Activated effector memory CD4-positive, alpha-beta T cell treated with anti-CD3 and anti-CD28 coated beads, Interleukin-2, amount 50 U/mL, for 16 hours (primary cell): ENCODE measurements at regions not wholly inside any gene's neighbourhood (a gene's known extent, or its start where the extent isn't known, plus 50 kb on each side); places are given as distances from the start of the nearest gene placed in this dataset.
"Not testable (repeated sequence)": the region's sequence is repeated elsewhere in the genome, so short reads cannot be mapped to it uniquely, and the experiment has no call there.

Experiments used
- DNase-seq: peaks from one replicate; pipeline ENCODE4 v3.0.0-alpha.2; 2020

DNA sequence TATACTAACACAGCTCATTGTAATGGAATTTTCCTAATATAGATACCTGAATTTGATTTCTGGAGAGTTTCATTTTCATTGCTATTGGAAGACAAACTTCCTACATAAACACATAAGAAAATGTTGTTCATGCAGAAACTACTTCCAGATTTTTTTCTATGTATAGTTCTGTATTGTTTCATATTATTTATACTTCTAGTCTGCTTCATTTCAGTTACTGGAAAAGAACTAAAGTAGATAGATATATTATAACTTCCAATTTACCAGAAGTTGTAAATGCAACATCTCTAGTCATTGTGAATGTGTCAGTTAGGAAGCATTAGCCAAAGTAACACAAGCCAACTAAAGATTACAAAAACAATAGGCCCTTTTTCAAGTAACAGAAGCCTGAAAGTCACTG, 147.3 kb upstream of the ZNF385D start:
- DNase-seq, result no peak

DNA sequence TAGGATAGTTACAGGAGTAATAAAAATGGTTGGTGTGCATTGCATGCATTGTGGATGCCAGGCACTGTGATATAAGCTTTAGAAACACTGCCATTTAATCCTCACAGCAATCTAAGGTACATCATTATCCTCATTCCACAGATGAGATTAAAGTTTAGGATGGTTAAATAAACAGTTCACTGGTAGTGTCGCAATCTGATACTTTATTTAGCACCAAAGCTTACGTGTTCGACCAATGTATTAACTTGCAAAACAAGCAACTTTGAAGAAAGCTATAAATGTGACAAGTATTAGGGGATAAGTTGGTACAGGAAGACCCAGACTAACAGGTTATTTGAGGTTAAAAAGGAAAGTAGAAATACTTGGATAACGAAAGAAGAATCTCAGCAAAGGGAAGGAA, 150.5 kb upstream of the ZNF385D start:
- DNase-seq, result no peak

DNA sequence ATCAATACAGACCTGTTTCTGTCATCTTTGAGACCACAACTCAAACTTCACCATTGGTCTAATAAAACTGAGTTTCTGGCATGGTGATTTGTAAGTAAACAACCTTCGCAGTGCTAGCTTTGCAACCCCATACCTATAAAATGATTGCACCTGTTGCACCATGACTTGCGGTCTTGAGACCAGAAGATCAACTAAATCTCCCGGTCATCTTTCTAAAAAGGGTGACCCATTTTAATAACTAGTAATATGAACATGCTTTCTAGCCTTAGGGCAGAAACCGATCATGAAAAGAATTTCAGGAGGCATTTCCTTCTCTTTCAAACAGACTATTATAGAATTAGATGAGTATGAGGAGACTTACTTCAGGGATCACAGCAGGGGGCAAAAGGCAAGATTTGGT, 151.9 kb upstream of the ZNF385D start:
- DNase-seq, result no peak

DNA sequence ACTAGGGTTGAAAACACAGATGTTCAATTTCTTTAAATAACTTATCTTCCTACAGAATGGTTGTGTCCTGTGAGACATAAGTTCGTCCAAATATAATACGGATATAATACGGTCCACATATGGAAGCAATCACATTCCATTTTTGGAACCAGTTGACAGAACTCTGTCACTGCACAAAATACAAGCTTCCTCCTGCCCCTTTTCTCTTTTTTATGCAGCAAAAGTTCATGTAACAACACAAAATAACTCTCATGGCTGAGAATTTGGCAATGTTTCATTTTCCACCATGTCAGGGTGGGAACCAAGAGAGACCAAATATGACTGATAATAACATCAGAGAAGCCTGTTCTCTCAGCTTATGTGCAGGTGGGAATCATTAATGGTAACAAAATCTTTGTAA, 158.1 kb upstream of the ZNF385D start:
- DNase-seq, result no peak

DNA sequence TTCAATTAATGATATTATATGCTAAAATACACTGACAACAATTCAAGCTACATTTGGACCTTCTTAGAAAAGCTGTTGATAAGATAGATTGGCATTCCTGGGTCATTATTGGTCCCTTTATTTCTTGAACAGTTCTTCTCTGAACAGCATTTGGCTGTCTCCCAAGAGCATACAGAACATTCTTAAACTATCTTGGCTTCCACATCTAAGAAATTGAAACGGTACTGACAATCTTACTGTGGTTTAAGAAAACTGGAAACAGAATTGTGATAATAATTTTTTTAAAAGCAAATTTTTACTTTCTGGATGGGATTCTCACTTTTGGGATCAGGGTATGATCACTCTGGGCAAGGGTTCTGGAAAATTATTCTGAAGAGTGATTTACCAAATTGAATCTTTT, 161.7 kb upstream of the ZNF385D start:
- no peak for DNase-seq

DNA sequence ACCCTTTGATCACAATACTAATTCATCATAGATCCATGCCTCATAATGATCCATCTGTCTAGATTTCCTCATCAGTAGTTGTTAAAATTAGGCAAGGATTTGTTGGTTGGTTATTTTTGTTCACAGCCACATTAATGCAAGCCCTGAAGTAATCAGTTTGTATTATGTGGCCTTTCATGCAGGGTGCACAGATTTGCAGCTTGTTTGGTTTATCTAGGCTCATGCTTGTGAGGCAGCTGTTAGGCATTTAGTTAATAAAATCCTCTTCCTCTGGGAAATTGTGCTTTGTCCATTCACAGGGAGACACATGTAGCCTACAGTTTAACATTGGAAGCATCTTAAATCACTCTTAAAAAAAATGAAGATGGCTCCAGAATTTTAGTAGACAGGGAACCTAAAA, 162.8 kb upstream of the ZNF385D start:
- no peak for DNase-seq

DNA sequence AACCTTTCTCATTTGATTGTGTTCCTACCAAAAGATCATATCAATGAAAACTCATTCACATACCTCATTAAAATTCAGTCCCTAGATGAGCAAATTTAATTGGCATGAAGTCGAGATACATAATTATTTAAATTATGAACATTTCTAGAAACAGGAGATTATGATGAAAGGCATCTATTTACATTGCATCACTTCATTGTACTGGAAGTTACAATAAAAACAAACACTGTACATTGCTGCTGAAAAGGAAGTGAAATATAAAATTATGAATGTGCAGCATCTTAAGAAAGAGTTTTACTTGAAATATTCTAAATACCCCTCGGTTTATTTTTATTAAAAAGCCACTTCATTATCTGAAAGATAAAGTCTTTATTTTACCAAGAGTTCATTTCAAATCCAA, 163.4 kb upstream of the ZNF385D start:
- DNase-seq, result no peak

DNA sequence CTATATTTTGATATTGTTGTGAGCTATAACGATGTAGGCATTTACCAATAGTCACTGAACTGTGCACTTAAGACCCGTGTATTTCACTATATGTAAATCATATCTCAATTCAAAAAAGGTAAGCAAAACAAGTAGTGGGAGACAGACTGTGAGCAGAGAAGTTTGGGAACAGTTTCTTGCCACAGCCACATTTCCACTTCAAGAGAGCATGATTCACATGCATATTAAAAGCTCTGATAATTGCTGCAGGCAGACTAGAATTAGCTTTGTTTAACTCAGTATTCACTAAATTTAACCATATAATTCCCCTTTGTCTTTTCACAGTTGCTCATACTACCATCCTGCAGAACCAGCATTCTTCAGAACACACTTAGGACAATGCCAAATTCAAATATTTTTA, 168.4 kb upstream of the ZNF385D start:
- no peak for DNase-seq

DNA sequence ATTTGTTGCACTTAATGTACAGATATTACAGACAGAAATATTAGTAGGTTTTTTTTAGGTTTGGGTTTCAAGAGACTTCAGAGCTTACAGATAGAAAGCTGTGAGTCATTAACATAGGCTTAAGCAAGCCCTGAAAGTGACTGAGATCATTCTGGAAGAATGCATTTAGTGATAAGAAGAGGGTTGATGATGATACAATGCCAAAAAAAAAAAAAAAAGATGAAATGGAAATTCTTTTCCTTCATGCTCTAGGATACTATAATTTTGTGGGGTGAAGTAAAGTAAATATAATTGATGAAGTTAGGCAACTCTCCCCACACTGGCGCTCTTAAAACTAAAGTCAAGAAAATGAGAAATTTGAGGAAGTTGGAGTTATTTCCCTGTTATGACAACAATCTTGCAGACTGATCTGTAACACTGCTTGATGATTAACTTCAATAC, 169.4 kb upstream of the ZNF385D start:
- DNase-seq, result no peak

DNA sequence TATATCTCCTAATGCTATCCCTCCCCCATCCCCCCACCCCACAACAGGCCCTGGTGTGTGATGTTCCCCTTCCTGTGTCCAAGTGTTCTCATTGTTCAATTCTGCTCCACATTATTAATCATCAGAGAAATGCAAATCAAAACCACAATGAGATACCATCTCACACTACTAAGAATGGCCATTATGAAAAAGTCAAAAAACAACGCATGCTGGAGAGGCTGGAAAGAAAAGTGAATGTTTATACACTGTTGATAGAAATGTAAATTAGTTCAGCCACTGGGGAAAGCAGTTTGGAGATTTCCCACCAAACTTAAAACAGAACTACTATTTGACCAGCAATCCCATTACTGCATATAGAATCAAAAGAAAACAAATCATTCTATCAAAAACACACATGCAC, 172.1 kb upstream of the ZNF385D start:
- DNase-seq, result not testable (repeated sequence)

DNA sequence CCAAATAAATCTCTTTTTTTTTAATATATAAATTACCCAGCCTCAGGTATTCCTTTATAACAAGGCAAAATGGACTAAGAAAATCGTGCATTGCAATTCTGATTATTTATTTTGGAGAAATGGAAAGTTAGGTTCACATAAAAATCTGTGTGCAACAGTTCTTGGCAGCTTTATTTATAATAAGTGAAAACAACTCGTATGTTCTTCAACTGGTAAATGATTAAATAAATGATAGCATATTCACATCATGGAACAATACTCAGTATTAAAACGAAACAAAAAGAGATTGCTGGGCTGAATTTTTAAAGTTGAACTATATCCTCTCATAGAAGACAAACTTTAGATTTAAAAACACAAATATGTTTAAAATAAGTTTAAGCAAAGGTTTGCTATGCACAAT, 176.3 kb upstream of the ZNF385D start:
- no peak for DNase-seq

DNA sequence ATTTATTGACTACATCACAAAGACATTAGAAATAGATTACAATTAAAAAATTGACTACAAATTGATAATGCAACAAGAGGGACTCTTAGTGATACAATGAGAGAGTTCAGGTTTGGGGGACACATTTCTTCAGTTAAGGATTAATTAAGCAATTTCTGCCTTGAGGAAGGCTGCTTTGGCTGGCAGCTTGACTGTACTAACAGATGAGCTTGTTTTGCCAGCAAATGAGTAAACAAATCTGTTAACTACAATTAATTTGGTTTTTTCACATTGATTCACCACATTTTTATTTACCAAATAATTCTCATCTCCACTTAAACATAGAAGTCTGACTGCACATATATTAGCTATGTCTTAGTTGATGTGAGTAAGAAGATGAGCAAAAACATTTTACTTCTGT, 183.6 kb upstream of the ZNF385D start:
- DNase-seq, result no peak

DNA sequence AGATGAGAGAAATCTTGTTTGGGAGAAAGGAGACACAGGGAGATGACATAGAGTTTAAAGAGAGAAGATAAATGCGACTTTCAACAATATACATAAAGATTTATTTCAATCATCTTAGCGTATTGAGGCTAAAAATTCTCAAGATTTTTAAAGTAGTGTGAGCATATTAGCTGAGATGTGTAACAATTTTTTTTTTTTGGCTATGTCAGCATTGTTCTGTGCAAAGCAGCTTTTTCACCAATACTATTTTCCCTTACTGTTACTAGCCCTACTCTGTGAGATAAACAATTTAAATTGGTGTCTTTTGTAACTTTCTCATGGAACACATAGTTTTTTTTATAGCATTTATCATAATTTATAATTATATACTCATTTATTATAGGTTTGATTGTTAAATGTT, 185.2 kb upstream of the ZNF385D start:
- DNase-seq, result no peak

DNA sequence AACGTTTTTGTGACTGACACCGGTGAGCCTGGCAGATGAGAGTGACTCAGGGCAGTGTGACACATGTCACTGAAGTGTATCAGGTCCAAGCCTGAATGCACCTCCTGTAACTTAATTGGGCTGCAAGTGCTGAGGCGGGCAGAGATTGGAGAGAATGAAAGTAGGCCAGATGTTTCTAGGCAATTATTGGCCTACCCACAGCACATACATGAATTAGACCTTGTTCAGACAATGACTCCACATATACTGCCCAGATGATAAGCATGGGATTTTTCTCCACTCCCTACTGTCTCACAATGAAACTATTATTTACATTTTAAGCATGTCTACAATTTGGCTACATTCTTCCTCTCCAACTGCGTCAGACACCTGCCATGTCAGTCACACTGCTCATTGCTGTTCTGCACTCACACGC, 187.3 kb upstream of the ZNF385D start:
- DNase-seq, result no peak

DNA sequence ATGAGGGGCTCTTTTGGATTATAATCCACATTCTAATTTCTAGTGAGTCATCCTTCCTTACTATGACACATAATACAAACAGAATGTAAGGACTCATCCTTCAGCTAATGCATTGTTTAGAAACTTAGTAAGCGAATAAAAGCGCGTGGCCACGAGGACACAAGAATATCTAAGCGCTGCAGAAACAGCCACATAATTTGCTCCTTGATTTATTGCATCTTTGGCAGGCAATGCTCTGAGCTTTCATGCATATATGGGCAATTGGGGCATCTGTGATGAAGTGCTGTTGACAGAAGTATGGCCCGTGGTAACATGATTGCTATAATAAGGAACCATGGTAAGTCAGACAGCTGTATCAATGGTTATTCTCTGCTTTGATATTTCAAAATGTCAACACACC, 191.3 kb upstream of the ZNF385D start:
- no peak for DNase-seq

DNA sequence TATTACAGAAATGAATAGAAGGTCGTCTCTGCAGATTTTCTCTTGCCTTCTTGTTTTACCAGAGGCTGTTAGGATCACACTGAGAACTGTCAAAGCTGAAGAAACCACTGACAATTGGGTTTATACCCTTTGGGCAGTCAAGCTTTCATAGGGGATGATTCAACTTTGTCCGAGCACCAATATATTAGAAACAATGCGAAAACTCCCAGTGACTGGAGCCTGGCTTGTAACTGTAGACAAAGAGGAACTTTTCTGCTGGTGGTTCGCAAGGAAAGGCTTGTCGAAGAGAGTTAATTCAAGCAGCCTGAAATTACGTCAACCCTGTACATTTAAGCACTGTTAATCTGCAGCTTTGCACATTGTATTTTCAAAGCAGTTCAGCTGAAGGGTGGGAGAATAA, 193.2 kb upstream of the ZNF385D start:
- DNase-seq, result no peak

DNA sequence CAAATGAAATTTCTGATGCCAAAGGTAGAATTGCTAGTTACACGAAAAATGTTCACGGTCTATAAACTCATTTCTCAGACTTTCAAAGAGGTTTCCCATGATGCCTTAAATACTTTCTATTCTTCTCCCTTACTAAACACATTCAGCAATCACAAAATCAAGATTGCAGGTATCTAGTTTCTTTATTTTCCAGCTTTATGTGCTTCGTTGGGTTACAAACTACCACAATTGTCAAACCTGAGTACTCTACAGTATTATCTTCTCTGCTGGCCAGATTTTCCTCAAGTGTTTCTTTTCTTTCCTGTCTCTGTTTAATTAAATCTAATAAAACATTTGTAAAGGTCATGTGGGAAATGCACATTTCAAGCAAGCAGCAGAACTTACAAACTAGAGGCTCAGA, 201.8 kb upstream of the ZNF385D start:
- no peak for DNase-seq

DNA sequence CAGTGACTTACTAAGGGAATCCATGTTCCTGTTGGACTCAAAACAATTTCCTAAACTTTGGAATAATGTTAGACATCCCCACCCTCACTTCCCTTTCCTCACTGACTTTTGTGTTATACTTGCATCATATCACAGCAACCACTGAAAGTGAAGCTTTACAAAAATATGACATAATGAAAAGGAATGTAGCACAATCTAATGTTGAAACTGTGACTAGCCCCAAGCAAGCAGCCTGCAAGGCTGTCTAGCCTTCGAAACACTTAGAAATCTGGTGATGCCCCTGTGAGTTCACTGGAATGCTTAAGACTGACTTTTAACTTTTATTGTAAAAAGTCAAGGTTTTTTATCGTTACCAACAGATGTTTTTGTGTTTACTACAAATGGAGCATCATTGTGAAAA, 203.7 kb upstream of the ZNF385D start:
- no peak for DNase-seq

DNA sequence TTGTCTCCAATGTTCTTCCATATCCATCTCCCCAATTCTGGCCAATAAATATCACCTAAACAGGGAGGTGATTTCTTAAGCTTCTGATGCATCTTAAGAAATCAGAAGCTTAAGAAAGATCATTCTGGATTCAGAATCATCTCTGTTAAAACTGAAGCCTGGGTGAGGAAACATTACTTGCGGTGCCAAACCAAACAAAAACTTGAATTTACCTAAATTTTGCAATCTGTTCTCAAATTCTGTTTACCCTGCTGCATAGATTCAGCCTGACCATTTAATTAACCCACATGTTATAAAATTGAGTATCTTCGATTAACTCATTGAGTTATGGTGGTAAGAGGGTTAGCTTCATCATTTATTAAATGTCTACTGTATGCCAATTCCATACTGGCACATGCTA, 204.4 kb upstream of the ZNF385D start:
- no peak for DNase-seq

DNA sequence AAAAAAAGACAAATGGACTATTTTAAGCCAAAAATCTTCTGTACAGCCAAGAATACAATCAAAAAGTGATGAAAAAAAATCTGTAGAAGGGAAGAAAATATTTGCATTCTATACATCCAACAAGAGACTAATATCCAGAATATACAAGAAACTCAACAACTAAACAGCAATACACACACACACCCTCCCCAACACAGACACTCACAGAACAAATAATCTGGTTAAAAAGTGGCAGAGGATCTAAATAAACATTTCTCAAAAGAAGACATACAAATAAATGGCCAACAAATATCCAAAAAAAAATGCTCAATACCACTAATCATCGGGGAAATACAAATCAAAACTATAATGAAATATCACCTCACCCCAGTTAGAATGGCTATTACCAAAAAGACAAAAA, 209.0 kb upstream of the ZNF385D start:
- DNase-seq, result no peak

DNA sequence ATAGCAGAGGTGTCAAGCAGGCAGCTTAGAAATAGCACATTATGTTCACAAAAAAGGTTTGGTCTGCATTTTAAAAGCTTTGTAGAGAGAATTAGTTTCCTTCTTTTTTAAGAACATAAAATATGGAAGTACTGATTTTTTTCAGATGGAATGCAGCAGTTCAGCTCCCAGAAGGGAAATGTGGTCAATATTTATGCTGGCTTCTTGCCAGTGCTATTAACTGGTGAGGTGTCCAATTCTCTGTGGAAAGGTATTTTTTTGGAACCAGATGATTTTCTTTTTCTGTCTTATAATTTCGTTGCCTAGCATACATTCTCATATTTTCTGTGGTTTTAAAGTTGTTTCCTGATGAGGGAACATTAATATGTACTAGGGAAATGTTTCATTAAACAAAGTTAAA, 211.4 kb upstream of the ZNF385D start:
- no peak for DNase-seq

DNA sequence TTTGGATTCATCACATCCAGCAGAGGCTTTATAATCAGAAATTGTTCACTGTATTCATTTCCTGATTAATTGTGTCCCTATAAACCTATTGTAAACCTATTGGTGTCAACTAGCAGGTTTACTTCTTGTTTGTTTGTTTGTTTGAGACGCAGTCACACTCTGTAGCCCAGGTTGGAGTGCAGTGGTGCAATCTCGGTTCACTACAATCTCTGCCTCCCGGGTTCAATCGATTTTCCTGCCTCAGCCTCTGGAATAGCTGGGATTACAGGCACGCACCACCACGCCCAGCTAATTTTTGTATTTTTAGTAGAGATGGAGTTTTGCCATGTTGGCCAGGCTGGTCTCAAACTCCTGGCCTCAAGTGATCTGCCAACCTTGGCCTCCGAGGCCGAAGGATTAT, 215.4 kb upstream of the ZNF385D start:
- not testable (repeated sequence) for DNase-seq

DNA sequence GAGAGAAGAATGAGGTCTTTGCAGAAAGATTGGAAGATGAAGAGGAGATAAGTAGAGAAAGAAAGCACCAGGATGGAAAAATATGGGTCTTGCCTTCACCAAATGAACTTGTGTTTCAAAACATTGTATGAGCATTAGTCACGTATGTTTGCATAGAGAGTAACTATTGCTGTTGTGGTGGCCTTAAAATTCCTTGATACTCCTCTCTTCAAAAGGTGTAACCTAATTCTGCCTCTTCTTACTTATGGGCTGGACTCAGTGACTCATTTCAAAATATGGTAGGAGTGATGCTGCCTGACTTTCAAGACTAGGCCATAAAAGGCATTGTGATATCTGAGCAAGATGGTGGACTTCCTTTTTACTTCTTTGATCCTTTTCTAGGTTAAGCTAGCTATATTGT, 228.7 kb upstream of the ZNF385D start:
- DNase-seq, result no peak

DNA sequence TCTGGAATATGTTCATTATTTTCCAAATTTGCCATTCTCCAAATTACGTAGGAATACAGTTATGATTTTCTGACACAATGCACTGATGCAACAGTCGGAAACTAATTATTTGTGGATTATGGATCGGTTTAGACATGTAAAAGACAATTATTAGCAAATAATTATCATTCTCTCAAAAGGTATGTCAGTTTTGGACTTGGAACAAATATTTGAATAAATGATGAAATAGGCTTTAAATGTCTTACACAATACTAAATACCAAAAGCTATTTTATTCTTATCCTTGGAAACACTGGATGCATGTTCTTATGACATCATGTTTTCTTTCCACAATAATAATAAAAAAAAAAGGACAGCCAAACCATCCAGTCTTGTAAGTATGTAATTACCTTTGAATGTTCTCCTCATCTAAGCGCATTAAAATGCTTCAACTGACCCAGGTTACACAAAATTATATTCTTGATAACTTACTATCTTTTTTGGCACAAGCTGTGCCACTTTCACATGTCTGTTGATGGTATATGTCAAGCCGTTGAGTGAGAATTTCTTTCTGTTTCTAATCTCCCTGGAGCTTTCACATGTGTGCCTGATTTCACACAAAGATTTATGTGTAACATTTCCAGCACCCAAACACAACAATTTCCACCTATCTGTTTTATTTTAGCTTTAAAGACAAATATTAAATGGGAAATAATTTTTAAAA, 238.5 kb upstream of the ZNF385D start:
- DNase-seq, result no peak

DNA sequence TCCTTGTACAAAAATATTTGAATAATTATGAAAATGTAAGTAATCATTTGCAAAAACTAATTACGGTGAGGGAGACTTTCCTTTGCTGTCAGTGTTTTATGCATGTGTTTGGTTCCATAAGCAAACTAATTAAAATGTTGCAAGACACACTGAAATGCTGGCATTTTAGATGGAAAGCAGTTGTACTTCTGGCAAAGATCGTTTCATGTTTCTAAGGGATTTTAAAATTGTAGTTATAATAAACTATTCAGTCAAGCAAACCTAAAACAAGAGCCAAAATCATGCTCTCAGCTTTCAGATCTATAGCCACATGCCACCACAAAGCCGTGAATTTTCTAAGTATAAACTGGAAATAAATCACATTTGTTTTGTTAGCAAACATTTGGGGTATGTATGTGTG, 240.1 kb upstream of the ZNF385D start:
- no peak for DNase-seq
